Islet precursor cell (in vitro differentiated cells): ENCODE measurements at regions not wholly inside any gene's neighbourhood (a gene's known extent, or its start where the extent isn't known, plus 50 kb on each side); places are given as distances from the start of the nearest gene placed in this dataset.
"Not testable (repeated sequence)": the region's sequence is repeated elsewhere in the genome, so short reads cannot be mapped to it uniquely, and the experiment has no call there.

Experiments used
- DNase-seq: peaks from one replicate; pipeline ENCODE4 v3.0.0-alpha.2; 2018

DNA sequence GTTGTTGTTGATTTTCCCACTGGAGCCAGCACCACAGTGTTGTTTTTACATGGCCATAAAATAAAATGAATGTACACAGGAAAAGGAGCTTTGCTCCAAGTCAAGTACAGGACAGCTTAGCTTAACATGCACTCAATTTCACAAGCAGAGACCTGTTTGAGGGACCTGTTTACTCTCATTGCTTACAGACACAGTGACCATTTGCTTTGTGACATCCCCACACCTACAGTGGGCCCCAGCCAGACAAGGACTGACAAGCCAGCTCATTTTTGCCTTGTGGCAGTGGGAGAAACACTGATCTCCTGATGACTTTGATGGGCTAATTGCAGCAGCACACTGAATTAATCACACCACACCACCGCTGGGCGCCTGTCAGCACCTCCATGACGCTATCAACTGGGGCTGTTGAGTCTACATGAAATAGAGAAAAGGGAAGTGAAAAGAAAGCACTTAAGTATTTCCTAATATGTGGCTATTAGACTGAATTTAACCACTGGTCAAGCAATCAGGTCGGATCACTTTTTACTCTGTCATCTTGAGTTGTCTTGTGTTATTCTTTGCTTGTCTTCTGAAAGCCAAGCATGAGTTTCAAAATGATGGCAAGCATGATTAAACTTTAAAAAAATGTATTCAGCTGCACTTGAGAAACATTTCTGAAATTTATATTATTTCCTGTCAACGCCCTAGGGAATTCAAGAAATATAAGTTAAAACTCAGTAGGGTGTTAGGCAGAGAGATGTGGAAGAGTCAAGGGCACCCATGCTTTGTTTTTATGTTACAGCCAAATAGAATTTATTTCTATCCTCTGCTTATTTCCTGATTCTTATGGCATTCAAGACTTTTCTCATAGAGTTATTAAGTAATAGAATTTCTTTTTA lies 557.7 kb downstream of the RAB28 start:
- no peak for DNase-seq

DNA sequence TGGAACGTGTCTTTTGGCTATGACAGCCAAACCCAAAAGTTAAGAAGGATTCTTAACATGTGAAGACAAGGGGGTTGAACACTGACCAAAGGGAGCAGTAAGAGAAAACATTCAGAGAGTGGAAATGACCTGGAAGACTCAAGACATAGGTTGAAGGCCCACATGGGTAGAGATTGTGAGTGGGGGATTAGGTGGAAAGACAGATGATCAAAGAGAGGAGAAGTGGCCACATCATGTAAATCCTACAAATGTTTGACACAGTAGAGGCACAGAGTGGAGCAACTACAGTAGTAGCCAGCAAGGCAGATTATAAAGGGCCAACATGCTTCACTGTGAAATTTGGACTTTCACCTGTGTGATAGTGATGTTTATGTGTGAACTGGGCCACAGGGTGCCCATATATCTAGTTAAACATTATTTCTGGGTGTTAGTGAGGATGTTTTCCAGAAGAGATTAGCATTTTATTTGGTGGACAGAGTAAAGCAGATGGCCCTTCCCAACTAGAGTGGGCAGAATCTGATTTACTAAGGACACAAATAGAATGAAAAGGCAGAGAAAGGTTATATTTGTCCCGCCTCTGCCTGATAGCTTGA lies 559.3 kb downstream of the RAB28 start:
- no peak for DNase-seq

GRCh38 chr4:12924253-12924652 lies 559.9 kb downstream of the RAB28 start:
- no peak for DNase-seq

- no peak for DNase-seq
Observed at GRCh38 chr4:12912896-12913418, 571.2 kb downstream of the RAB28 start.

DNA sequence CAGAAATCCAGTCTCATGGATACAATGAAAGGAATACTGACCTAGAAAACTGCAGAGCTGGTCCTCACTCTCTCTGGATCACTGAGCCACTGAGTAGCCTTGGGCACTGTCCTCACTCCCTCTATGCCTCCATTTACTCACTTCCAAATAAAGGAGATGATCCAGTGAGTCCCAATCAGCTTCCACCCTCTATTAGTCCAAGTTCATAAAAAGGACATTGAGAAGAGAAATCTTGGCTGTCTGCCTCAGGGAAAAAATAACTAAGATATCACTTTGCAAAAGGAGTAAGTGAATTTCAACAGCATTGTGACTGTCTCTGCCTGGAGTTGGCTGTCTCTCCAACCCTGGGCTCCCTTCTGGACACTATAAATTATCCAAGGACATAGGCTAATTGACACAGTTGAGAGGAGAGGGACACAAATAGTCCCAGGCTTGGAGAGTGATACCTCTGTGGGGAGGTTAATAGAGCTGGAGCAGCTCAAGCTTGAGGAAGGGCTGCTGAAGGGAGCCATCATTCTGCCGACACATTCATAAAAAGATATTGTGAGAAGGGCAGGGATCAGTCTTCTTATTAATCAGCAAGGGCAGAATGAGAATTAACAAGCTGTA lies 572.3 kb downstream of the RAB28 start:
- DNase-seq, result no peak

GRCh38 chr4:12903640-12904039 lies 580.5 kb downstream of the RAB28 start:
- not testable (repeated sequence) for DNase-seq

DNA sequence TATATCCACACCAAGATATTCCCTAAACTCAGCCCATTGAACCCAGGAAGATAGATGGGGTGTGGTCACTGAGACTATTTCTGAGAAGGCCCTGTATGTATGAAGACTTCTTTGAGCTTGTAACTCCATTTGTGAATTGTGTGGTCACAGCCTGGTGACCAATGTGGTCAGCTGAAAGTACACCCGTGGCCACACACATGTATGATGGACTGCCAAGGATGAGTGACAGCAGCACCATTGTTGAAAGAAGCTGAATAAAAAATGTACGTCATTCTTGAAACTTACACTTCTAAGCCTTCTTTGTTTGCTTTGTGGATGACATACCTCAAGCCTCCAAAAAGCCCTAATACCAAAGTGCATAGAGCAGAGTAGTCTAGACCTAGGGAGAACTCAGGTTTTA lies 581.4 kb downstream of the RAB28 start:
- DNase-seq, result no peak

DNA sequence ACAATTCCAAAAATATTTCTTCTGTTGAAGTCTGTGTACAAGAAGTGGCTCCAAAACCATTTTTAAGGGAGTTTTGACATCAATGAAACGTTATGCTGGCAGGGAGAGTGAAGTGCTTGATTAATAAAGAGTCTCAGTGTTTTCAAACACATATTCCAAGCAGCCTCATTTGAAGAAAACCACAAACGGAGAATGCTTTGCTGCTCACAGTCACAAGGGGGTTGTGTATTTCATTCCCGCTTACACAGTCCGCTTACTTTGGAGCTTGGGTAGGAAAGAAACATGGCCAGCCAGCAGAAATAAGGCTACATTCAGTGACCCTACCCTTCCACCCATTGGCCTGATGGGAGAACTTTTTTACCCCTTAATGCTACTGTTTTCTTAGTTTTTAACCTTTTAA lies 586.2 kb downstream of the RAB28 start:
- no peak for DNase-seq

DNA sequence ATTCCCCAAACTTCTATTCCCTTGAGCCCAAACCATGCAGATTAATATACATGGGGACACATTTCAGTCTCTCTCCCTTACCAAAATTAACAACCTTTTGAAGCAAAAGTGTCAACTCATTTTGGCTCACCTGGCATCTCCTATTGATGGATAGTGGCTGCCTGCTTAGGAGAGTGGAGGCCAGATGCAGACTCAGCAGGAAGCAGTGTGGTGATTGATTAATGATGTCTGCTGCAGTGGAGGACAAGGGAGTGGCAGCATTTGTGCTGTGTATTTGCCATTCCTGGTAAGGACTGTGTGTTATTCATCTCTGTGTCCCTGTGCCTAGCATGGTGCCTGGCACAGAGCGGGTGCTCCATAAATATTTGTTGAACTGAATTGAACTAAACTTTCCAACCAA lies 590.1 kb downstream of the RAB28 start:
- no peak for DNase-seq

GRCh38 chr4:12889054-12889453 lies 595.1 kb downstream of the RAB28 start:
- peak; percentile 83 for DNase-seq

- DNase-seq, result no peak
Observed at GRCh38 chr4:12884846-12885796, 599.0 kb downstream of the RAB28 start.

DNA sequence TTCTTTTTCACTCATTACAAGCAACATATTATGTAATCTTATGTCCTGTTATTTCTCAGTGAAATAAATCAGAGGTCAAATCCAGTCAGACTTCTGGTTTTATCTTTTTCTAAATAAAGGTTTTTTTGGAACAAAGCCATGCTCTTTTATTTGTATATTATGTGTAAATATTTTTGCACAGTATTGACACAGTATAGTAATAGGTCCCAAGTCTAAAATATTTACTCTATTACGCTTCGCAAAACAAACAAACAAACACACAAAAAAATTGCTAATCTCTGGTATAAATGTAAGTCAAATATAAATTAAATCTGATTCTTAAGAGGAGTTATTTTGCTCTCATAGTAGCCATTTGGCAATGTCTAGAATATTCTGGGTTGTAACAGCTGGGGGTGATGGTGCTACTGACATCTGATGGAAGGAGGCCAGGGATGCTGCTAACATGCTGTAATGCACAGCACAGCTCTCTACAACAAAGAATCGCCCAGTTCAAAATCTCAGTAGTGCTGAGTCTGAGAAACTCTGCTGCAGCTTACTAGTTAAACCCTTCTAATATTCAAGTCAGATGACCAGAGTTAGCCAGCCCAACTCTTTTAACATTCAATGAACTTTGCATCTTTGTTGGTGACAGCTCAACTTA lies 602.1 kb downstream of the RAB28 start:
- DNase-seq, result no peak

GRCh38 chr4:12880844-12881243 lies 603.3 kb downstream of the RAB28 start:
- DNase-seq, result no peak

DNA sequence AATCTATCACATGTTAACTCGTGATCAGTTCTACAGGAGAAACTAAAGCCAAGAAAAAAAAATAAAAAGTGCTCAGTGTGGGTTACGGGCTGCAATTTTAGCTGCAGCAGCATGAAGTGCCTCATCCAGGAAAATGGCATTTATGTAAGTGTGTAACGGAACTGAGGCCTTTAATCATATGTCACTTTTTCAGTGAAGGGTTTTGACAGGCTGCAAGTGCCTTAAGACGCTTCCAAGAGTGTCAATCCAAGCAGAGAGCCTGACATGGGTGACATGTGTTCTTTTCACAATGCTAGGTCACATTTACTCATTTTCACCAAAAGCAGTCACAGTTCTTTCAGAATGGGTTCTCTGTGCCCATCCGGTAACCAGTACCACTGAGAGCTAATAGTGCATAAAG lies 604.6 kb downstream of the RAB28 start:
- DNase-seq, result no peak

DNA sequence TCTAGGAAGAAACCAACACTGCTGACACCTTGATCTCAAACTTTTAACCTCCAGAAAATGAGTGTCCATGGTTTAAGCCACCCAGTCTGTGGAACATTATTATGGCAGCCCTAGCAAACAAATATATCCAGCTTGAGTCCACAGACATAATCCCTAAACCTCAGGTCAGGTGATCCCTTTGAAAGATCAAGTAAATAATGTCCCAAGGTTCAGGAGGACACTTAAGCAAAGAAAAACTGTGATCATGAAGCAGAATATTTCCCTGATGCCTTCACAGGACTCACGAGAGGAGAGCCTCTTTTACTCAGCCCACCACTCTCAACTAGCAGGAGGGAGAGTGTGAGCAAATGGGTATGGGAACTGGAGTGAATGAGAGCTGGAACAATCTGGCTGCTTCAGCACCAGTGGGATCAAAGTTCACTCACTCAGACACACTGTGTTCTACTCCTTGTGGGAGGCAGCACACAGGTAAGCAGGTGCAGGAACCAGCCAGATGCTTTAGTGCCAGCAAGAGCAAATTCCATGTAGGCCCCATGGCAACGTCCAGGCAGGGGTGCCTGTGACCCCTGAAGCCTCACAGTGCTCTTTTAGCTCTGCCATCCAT lies 608.4 kb downstream of the RAB28 start:
- DNase-seq, result no peak

DNA sequence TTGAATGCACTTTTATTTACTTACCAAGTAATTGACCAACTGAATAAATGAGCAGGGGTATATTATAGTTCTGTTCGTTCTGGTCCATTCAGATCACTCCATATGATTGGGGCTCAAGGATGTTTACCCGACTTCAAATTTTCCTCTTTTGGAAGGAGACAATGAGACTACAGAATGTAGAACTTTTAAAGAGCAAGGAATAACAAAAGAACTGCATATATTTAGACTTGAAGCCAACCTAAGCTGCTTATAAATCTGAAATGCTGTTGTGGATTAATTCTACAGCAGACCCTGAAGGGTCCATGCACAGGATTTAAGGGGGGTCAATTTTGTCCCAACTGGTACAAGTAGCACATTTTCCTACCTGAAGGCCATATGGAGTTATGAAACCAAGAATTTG lies 610.8 kb downstream of the RAB28 start:
- DNase-seq, result no peak

DNA sequence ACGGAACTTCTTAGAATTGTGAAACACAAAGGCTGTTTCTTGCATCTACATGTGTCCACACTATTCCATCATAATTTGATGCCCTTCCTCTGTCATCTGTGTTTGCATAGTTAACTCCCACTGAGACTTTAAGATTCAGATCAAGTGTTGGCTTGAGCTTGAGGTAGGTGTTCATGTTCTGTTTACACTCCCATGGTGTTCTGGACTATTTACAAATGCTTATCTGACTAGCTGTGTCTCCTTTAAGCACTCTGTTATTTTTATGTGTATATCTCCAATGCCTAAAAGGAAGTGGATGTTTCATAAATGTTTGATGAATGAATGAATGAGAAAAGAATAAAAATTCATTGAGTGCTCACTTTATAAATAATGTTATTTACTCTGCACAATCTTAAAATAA lies 622.7 kb downstream of the RAB28 start:
- no peak for DNase-seq

- DNase-seq, result peak; percentile 63
Observed at GRCh38 chr4:12852338-12853307, 631.5 kb downstream of the RAB28 start.

GRCh38 chr4:12846368-12846767 lies 637.8 kb downstream of the RAB28 start:
- no peak for DNase-seq

- no peak for DNase-seq
Observed at GRCh38 chr4:12844141-12844540, 640.0 kb downstream of the RAB28 start.

- no peak for DNase-seq
Observed at GRCh38 chr4:12827966-12828365, 656.2 kb downstream of the RAB28 start.
